ENCODE measurements at regions not wholly inside any gene's neighbourhood (a gene's known extent, or its start where the extent isn't known, plus 50 kb on each side); places are given as distances from the start of the nearest gene placed in this dataset.

DNA sequence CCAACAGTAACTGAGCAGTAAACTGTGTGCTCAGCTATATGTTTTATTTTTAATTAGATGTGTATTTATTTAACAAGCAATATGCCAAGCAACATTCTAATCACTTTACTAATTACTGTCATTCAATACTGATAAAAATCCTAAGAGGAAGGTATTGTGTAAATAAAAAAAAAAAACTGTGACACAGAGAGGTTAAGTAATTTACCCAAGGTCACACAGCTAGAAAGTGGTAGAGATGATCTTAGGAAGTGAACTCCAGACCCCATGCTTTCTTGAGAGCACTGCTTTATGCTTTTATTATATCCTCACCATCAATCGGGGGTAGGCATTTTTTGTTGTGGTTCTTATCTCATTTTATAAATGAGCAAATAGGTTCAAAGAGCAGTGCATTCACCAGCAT is 417.1 kb downstream of the RAB28 start:
- no peaks in the 10 kb centered on the region; the same call in 1 of the 2 replicates for H3K27me3 ChIP-seq (ENCODE audit: insufficient read depth, low read length)
- H3K4me3 ChIP-seq (replicated peaks in 1 of 2; ENCODE audit: low read depth in 1 of 2, low read length in 2 of 2), result no peak overlapping the region
- no peaks in the 10 kb centered on the region for H4K20me1 ChIP-seq (ENCODE audit: insufficient read depth)
- no peak overlapping the region for H3K9ac ChIP-seq (ENCODE audit: low read length)
- H3K9me2 ChIP-seq (ENCODE audit: insufficient read depth), result no peaks in the 10 kb centered on the region
- no peak overlapping the region for H2AFZ ChIP-seq (ENCODE audit: low read depth, low read length, poor library complexity, severe bottlenecking)
- no TSS peak for BruUV-seq (replicated peaks)
- no peaks in the 10 kb centered on the region for H3K36me3 ChIP-seq (ENCODE audit: control insufficient read depth in 1 of 2, insufficient read depth in 2 of 2, low read length in 2 of 2)
- H3K4me1 ChIP-seq (ENCODE audit: control insufficient read depth in 1 of 2, insufficient read depth in 2 of 2, low read length in 2 of 2), result no peaks in the 10 kb centered on the region
- POLR2A ChIA-PET, result no interaction called here
- CTCF ChIA-PET, result no interaction called here
- no peak overlapping the region for H3K4me2 ChIP-seq (ENCODE audit: low read length)
- intact Hi-C loops (cut with micrococcal nuclease), result no loop called here
- no peak overlapping the region for H3K27ac ChIP-seq (ENCODE audit: low read depth, low read length)
- no peak for ATAC-seq
- TF ChIP-seq SRF (IDR thresholded peaks at IDR 0.05; ENCODE audit: low read depth) (no peak), SIN3A (IDR thresholded peaks at IDR 0.05; ENCODE audit: low read depth) (no peak), POLR2A (IDR thresholded peaks at IDR 0.05; ENCODE audit: borderline replicate concordance, extremely low read depth, insufficient read depth, insufficient read length) (no peak), EZH2 (IDR thresholded peaks at IDR 0.05) (no peak), EGR1 (IDR thresholded peaks at IDR 0.05; ENCODE audit: low read depth) (no peak), FOSL1 (IDR thresholded peaks at IDR 0.05; ENCODE audit: low read depth) (no peak), POLR2AphosphoS5 (IDR thresholded peaks at IDR 0.05; ENCODE audit: low read depth, low read length) (no peak)
- TF ChIP-seq, protein P1, sequence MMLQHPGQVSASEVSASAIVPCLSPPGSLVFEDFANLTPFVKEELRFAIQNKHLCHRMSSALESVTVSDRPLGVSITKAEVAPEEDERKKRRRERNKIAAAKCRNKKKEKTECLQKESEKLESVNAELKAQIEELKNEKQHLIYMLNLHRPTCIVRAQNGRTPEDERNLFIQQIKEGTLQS (IDR thresholded peaks at IDR 0.05), result no peak
- TF ChIP-seq, protein P2, sequence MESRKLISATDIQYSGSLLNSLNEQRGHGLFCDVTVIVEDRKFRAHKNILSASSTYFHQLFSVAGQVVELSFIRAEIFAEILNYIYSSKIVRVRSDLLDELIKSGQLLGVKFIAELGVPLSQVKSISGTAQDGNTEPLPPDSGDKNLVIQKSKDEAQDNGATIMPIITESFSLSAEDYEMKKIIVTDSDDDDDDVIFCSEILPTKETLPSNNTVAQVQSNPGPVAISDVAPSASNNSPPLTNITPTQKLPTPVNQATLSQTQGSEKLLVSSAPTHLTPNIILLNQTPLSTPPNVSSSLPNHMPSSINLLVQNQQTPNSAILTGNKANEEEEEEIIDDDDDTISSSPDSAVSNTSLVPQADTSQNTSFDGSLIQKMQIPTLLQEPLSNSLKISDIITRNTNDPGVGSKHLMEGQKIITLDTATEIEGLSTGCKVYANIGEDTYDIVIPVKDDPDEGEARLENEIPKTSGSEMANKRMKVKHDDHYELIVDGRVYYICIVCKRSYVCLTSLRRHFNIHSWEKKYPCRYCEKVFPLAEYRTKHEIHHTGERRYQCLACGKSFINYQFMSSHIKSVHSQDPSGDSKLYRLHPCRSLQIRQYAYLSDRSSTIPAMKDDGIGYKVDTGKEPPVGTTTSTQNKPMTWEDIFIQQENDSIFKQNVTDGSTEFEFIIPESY (IDR thresholded peaks at IDR 0.05; ENCODE audit: extremely low read depth, insufficient replicate concordance, low read length), result no peak
- RAD21 ChIA-PET (ENCODE audit: low non-redundant PET in 1 of 2, low total read pairs in 2 of 2, uncharacterized antibody in 2 of 2, unreplicated experiment in 2 of 2), result no interaction called here
- no peaks in the 10 kb centered on the region for H3K79me2 ChIP-seq (ENCODE audit: insufficient read depth, low read length)
- H3K9me3 ChIP-seq (ENCODE audit: control insufficient read depth in 1 of 2, insufficient read depth in 1 of 2, low read depth in 1 of 2, low read length in 2 of 2), result no peaks in the 10 kb centered on the region
- no peak for DNase-seq (ENCODE audit: low read depth, low spot score)

DNA sequence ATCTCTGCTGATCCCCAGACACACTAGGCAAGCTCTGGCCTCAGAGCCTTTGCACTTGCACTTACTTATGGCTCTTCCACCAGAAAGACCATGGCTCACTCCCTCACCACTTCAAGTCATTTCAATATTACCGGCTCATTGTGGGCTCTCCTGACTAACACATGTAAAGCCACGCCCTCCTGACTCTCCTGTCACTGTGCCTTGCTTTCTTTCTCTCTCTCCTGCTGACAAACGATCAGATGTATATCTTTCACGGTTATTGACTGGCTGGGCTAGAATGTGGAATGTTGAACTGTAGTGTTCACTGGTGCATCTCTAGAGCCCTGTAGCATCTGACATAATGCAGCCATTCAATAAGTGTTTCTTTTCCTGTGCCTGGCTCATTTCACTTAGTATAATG is 425.1 kb downstream of the RAB28 start:
- TF ChIP-seq TCF7L2 (IDR thresholded peaks at IDR 0.05; ENCODE audit: borderline replicate concordance, extremely low read depth, insufficient read depth, insufficient read length), result no peak
- TF ChIP-seq, protein P3, sequence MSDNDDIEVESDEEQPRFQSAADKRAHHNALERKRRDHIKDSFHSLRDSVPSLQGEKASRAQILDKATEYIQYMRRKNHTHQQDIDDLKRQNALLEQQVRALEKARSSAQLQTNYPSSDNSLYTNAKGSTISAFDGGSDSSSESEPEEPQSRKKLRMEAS (IDR thresholded peaks at IDR 0.05), result no peak
- no peak for TF ChIP-seq POLR2A (IDR thresholded peaks at IDR 0.05; ENCODE audit: borderline replicate concordance, extremely low read depth, insufficient read depth, insufficient read length)
- TF ChIP-seq SIN3A (IDR thresholded peaks at IDR 0.05; ENCODE audit: low read depth), result no peak
- TF ChIP-seq CEBPB (IDR thresholded peaks at IDR 0.05; ENCODE audit: low read depth), result no peak
- TF ChIP-seq ZFX (IDR thresholded peaks at IDR 0.05), result no peak
- no peak for TF ChIP-seq SP1 (IDR thresholded peaks at IDR 0.05; ENCODE audit: low read depth)
- TF ChIP-seq ELF1 (IDR thresholded peaks at IDR 0.05; ENCODE audit: borderline replicate concordance, low read depth), result no peak
- no peak for TF ChIP-seq JUND (IDR thresholded peaks at IDR 0.05)
- TF ChIP-seq, protein P4, sequence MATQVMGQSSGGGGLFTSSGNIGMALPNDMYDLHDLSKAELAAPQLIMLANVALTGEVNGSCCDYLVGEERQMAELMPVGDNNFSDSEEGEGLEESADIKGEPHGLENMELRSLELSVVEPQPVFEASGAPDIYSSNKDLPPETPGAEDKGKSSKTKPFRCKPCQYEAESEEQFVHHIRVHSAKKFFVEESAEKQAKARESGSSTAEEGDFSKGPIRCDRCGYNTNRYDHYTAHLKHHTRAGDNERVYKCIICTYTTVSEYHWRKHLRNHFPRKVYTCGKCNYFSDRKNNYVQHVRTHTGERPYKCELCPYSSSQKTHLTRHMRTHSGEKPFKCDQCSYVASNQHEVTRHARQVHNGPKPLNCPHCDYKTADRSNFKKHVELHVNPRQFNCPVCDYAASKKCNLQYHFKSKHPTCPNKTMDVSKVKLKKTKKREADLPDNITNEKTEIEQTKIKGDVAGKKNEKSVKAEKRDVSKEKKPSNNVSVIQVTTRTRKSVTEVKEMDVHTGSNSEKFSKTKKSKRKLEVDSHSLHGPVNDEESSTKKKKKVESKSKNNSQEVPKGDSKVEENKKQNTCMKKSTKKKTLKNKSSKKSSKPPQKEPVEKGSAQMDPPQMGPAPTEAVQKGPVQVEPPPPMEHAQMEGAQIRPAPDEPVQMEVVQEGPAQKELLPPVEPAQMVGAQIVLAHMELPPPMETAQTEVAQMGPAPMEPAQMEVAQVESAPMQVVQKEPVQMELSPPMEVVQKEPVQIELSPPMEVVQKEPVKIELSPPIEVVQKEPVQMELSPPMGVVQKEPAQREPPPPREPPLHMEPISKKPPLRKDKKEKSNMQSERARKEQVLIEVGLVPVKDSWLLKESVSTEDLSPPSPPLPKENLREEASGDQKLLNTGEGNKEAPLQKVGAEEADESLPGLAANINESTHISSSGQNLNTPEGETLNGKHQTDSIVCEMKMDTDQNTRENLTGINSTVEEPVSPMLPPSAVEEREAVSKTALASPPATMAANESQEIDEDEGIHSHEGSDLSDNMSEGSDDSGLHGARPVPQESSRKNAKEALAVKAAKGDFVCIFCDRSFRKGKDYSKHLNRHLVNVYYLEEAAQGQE (IDR thresholded peaks at IDR 0.05; ENCODE audit: low read depth), result no peak
- Histone ChIP-seq H3K36me3 (ENCODE audit: control insufficient read depth in 1 of 2, insufficient read depth in 2 of 2, low read length in 2 of 2) (no peaks in the 10 kb centered on the region), H3K9me2 (ENCODE audit: insufficient read depth) (no peaks in the 10 kb centered on the region), H3K4me2 (ENCODE audit: low read length) (no peak overlapping the region), H3K9ac (ENCODE audit: low read length) (no peak overlapping the region), H4K20me1 (ENCODE audit: insufficient read depth) (no peaks in the 10 kb centered on the region), H3K79me2 (ENCODE audit: insufficient read depth, low read length) (no peaks in the 10 kb centered on the region), H2AFZ (ENCODE audit: low read depth, low read length, poor library complexity, severe bottlenecking) (no peak overlapping the region), H3K4me1 (ENCODE audit: control insufficient read depth in 1 of 2, insufficient read depth in 2 of 2, low read length in 2 of 2) (no peaks in the 10 kb centered on the region), H3K9me3 (ENCODE audit: control insufficient read depth in 1 of 2, insufficient read depth in 1 of 2, low read depth in 1 of 2, low read length in 2 of 2) (no peaks in the 10 kb centered on the region), H3K4me3 (replicated peaks in 1 of 2; ENCODE audit: low read depth in 1 of 2, low read length in 2 of 2) (no peak overlapping the region), H3K27me3 (ENCODE audit: insufficient read depth, low read length) (no peaks in the 10 kb centered on the region; the same call in 1 of the 2 replicates), H3K27ac (ENCODE audit: low read depth, low read length) (no peak overlapping the region)
- intact Hi-C loops (cut with micrococcal nuclease), result no loop called here
- ChIA-PET POLR2A (no interaction called here), CTCF (no interaction called here), RAD21 (ENCODE audit: low non-redundant PET in 1 of 2, low total read pairs in 2 of 2, uncharacterized antibody in 2 of 2, unreplicated experiment in 2 of 2) (no interaction called here)
- no peak for DNase-seq (ENCODE audit: low read depth, low spot score)
- BruUV-seq (replicated peaks), result no TSS peak
- no peak for ATAC-seq
